HEK293 (cell line): ENCODE measurements at regions not wholly inside any gene's neighbourhood (a gene's known extent, or its start where the extent isn't known, plus 50 kb on each side); places are given as distances from the start of the nearest gene placed in this dataset.

Experiments used
- CTCF ChIA-PET: fragments of 350-600 bp; formaldehyde crosslinking; extraction: SDS; loops from one replicate; lab custom pipeline; 2021; ENCODE audit warnings: antibody characterized with exemption; lab: Yijun Ruan, JAX
- POLR2A ChIA-PET: fragments of 300-600 bp; formaldehyde crosslinking; extraction: SDS; loops from one replicate; lab custom pipeline; 2020; ENCODE audit warnings: antibody characterized with exemption, inconsistent platforms; lab: Yijun Ruan, JAX
- H3K27ac ChIP-seq: fragments of 200-500 bp; sonication (Bioruptor generic); 2 replicates; pipeline ENCODE4 v1.5.1; 2014; ENCODE audit warnings: low read depth, low read length, control low read depth, inconsistent platforms; ENCODE audit errors: extremely low read depth
- H3K36me3 ChIP-seq, 2 experiments: fragments of 200-500 bp in 1 of 2; sonication (Bioruptor generic) in 1 of 2; 1 replicate in 1 of 2; 2 replicates in 1 of 2; pipeline ENCODE4 v1.5.1; 2014 to 2017; ENCODE audit warnings: inconsistent platforms in 2 of 2, low read length in 2 of 2; ENCODE audit not compliant: control insufficient read depth in 2 of 2, insufficient read depth in 1 of 2
- H3K4me1 ChIP-seq: fragments of 200-500 bp; sonication (Bioruptor generic); 2 replicates; pipeline ENCODE4 v1.5.1; 2014; ENCODE audit warnings: mild to moderate bottlenecking, low read length, inconsistent platforms; ENCODE audit not compliant: control insufficient read depth, insufficient read depth
- H3K4me3 ChIP-seq: 2 replicates; pipeline ENCODE4 v1.5.1; 2011; ENCODE audit warnings: low read depth, mild to moderate bottlenecking, control low read depth, low read length, moderate library complexity
- H3K9me3 ChIP-seq: fragments of 200-500 bp; sonication (Bioruptor generic); 2 replicates; pipeline ENCODE4 v1.5.1; 2014; ENCODE audit warnings: low read depth, low read length, inconsistent platforms; ENCODE audit not compliant: control insufficient read depth, insufficient read depth
- EGR2 ChIP-seq: fragments of 450-650 bp; formaldehyde crosslinking; IDR thresholded peaks from 2 replicates; pipeline ENCODE4 v1.5.1; 2016; ENCODE audit warnings: low read depth, missing biosample characterization, missing genetic modification characterization
- FEZF1 ChIP-seq: fragments of 450-650 bp; formaldehyde crosslinking; IDR thresholded peaks from 2 replicates; pipeline ENCODE4 v1.5.1; 2016; ENCODE audit warnings: missing biosample characterization, missing genetic modification characterization
- GFI1B ChIP-seq: fragments of 450-650 bp; formaldehyde crosslinking; IDR thresholded peaks from 2 replicates; pipeline ENCODE4 v1.5.1; 2016; ENCODE audit warnings: missing biosample characterization, missing genetic modification characterization
- GLIS1 ChIP-seq: fragments of 450-650 bp; formaldehyde crosslinking; IDR thresholded peaks from 2 replicates; pipeline ENCODE4 v1.5.1; 2016; ENCODE audit warnings: missing biosample characterization, missing genetic modification characterization
- KLF8 ChIP-seq: fragments of 450-650 bp; formaldehyde crosslinking; IDR thresholded peaks from 2 replicates; pipeline ENCODE4 v1.5.1; 2016; ENCODE audit warnings: missing biosample characterization, missing genetic modification characterization
- OSR2 ChIP-seq: fragments of 450-650 bp; formaldehyde crosslinking; IDR thresholded peaks from 2 replicates; pipeline ENCODE4 v1.5.1; 2016; ENCODE audit warnings: missing biosample characterization, missing genetic modification characterization
- RBAK ChIP-seq: fragments of 450-650 bp; formaldehyde crosslinking; IDR thresholded peaks from 2 replicates; pipeline ENCODE4 v1.5.1; 2016; ENCODE audit warnings: missing biosample characterization, missing genetic modification characterization
- SALL2 ChIP-seq: fragments of 450-650 bp; formaldehyde crosslinking; IDR thresholded peaks from 2 replicates; pipeline ENCODE4 v1.5.0; 2017; ENCODE audit warnings: missing biosample characterization, mild to moderate bottlenecking, missing genetic modification characterization, borderline replicate concordance
- SP3 ChIP-seq: fragments of 450-650 bp; formaldehyde crosslinking; IDR thresholded peaks from 2 replicates; pipeline ENCODE4 v1.5.1; 2016; ENCODE audit warnings: missing biosample characterization, missing genetic modification characterization
- ZBTB17 ChIP-seq: fragments of 450-650 bp; formaldehyde crosslinking; IDR thresholded peaks from 2 replicates; pipeline ENCODE4 v1.5.1; 2016; ENCODE audit warnings: missing biosample characterization, missing genetic modification characterization
- ZBTB7A ChIP-seq: fragments of 450-650 bp; formaldehyde crosslinking; IDR thresholded peaks from 2 replicates; pipeline ENCODE4 v1.5.1; 2016; ENCODE audit warnings: low read depth, missing biosample characterization, missing genetic modification characterization
- ZBTB8A ChIP-seq: fragments of 450-650 bp; formaldehyde crosslinking; IDR thresholded peaks from 2 replicates; pipeline ENCODE4 v1.5.1; 2016; ENCODE audit warnings: missing biosample characterization, missing genetic modification characterization
- ZIC2 ChIP-seq: fragments of 450-650 bp; formaldehyde crosslinking; IDR thresholded peaks from 2 replicates; pipeline ENCODE4 v1.5.1; 2016; ENCODE audit warnings: missing biosample characterization, missing genetic modification characterization
- ZNF10 ChIP-seq: fragments of 450-650 bp; formaldehyde crosslinking; IDR thresholded peaks from 2 replicates; pipeline ENCODE4 v1.5.1; 2017; ENCODE audit warnings: missing biosample characterization, missing genetic modification characterization
- ZNF211 ChIP-seq: fragments of 450-650 bp; formaldehyde crosslinking; IDR thresholded peaks from 2 replicates; pipeline ENCODE4 v1.5.1; 2016; ENCODE audit warnings: low read depth, missing biosample characterization, missing genetic modification characterization
- ZNF302 ChIP-seq: fragments of 450-650 bp; formaldehyde crosslinking; IDR thresholded peaks from 2 replicates; pipeline ENCODE4 v1.5.1; 2016; ENCODE audit warnings: missing biosample characterization, missing genetic modification characterization, low read depth
- ZNF391 ChIP-seq: fragments of 450-650 bp; formaldehyde crosslinking; IDR thresholded peaks from 2 replicates; pipeline ENCODE4 v1.5.1; 2016; ENCODE audit warnings: low read depth, missing biosample characterization, missing genetic modification characterization, borderline replicate concordance
- ZNF514 ChIP-seq: fragments of 450-650 bp; formaldehyde crosslinking; IDR thresholded peaks from 2 replicates; pipeline ENCODE4 v1.5.1; 2016; ENCODE audit warnings: missing biosample characterization, missing genetic modification characterization
- ZNF521 ChIP-seq: fragments of 450-650 bp; formaldehyde crosslinking; IDR thresholded peaks from 2 replicates; pipeline ENCODE4 v1.5.1; 2017; ENCODE audit warnings: missing biosample characterization, mild to moderate bottlenecking, missing genetic modification characterization
- ZNF624 ChIP-seq: fragments of 450-650 bp; formaldehyde crosslinking; IDR thresholded peaks from 2 replicates; pipeline ENCODE4 v1.5.1; 2017; ENCODE audit warnings: missing biosample characterization, missing genetic modification characterization
- ZNF658 ChIP-seq: fragments of 450-650 bp; formaldehyde crosslinking; IDR thresholded peaks from 2 replicates; pipeline ENCODE4; 2016; ENCODE audit warnings: missing biosample characterization, missing genetic modification characterization
- ZNF707 ChIP-seq: fragments of 450-650 bp; formaldehyde crosslinking; IDR thresholded peaks from 2 replicates; pipeline ENCODE4 v1.5.1; 2016; ENCODE audit warnings: missing biosample characterization, missing genetic modification characterization
- ZNF837 ChIP-seq: fragments of 450-650 bp; formaldehyde crosslinking; IDR thresholded peaks from 2 replicates; pipeline ENCODE4 v1.5.1; 2016; ENCODE audit warnings: missing biosample characterization, missing genetic modification characterization
- TF ChIP-seq, protein P1 (sequence below): fragments of 450-650 bp; formaldehyde crosslinking; IDR thresholded peaks from 2 replicates; pipeline ENCODE4 v1.5.1; 2016; ENCODE audit warnings: missing biosample characterization, missing genetic modification characterization
- TF ChIP-seq, protein P2 (sequence below): fragments of 450-650 bp; formaldehyde crosslinking; IDR thresholded peaks from 2 replicates; pipeline ENCODE4 v1.5.1; 2017; ENCODE audit warnings: missing biosample characterization, missing genetic modification characterization

DNA sequence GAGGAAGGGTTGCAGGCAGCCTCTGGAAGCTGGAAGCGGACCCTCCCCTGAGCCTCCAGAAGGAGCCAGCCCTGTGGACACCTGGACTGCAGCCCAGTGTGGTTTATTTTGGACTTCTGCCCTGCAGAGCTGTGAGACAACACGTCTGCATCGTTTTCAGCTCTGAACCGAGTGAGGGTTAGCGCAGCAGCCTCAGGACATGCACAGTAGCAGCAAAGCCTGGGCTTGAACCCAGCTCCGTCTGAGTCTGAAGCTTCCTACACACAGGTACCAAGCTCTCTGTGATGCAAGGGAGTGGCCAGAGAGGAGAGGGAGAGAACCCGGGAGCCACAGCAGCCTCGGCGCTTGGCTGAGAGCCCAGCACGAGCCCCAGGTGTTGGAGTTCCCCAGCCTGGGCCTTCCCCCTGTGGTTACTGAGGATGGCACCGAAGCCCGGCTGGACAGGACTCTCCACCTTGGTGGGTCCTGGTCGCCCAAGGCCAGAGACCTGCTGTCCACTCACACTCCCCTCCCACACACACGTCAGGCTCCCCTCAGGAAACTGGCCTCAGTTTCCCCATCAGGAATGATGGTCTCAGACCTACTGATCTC lies 128.2 kb downstream of the OLFM1 start:
- Histone ChIP-seq H3K27ac (no peak overlapping the region), H3K4me1 (0 out of 2 replicates have a peak, but pooled peaks cover 5% of the 10 kb centered on the region), H3K9me3 (no peaks in the 10 kb centered on the region), H3K36me3 (no peaks in the 10 kb centered on the region), H3K4me3 (no peak overlapping the region)
- CTCF ChIA-PET = no interaction called here
- TF ChIP-seq ZIC2 (tag by site-specific recombination) = peak; percentile 28; the same call in 1 of the 2 replicates
- no peak for TF ChIP-seq KLF8
- 0 out of 2 replicates have a peak, but pooled peaks have one; percentile 47 for TF ChIP-seq ZNF10 (tag by site-specific recombination)
- TF ChIP-seq OSR2 (tag by site-specific recombination) = peak; percentile 77
- peak; percentile 41; the same call in 1 of the 2 replicates for TF ChIP-seq GLIS1
- TF ChIP-seq SALL2 (tag by site-specific recombination) = no peak
- TF ChIP-seq ZBTB8A (tag by site-specific recombination) = 0 out of 2 replicates have a peak, but pooled peaks have one; percentile 21
- POLR2A ChIA-PET = no interaction called here

DNA sequence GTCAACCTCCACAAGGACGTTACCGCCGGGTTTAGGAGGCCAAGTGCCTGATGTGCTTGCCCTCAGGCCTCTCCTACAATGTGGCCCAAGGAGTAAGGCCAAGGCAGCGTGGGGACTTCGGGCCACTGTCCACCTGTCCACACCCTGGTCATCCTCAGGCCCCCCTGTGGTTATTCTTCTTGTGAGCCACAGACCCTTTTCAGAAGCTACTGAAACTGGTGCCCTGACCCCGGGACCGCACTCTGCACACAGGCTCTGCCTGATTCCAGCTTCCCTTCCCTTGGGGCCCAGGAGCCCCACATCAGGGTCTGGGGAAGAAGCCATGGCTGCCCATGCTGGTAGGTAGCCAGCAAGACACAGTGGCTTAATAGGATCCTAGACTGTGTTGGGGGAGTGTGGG lies 128.8 kb downstream of the OLFM1 start:
- no peaks in the 10 kb centered on the region for H3K36me3 ChIP-seq
- no peaks in the 10 kb centered on the region for H3K9me3 ChIP-seq
- ChIA-PET CTCF (no interaction called here), POLR2A (no interaction called here)
- no peak overlapping the region for H3K4me3 ChIP-seq
- no peak overlapping the region for H3K27ac ChIP-seq
- TF ChIP-seq, protein P1, sequence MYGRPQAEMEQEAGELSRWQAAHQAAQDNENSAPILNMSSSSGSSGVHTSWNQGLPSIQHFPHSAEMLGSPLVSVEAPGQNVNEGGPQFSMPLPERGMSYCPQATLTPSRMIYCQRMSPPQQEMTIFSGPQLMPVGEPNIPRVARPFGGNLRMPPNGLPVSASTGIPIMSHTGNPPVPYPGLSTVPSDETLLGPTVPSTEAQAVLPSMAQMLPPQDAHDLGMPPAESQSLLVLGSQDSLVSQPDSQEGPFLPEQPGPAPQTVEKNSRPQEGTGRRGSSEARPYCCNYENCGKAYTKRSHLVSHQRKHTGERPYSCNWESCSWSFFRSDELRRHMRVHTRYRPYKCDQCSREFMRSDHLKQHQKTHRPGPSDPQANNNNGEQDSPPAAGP = no peak
- TF ChIP-seq SP3 (no peak), ZNF211 (tag by site-specific recombination) (no peak), ZBTB8A (tag by site-specific recombination) (no peak), ZNF658 (tag by site-specific recombination) (no peak), ZNF391 (tag by site-specific recombination) (no peak), ZNF624 (no peak)
- TF ChIP-seq, all 188 proteins: peak for 0
- 0 out of 2 replicates have a peak, but pooled peaks cover 5% of the 10 kb centered on the region for H3K4me1 ChIP-seq

DNA sequence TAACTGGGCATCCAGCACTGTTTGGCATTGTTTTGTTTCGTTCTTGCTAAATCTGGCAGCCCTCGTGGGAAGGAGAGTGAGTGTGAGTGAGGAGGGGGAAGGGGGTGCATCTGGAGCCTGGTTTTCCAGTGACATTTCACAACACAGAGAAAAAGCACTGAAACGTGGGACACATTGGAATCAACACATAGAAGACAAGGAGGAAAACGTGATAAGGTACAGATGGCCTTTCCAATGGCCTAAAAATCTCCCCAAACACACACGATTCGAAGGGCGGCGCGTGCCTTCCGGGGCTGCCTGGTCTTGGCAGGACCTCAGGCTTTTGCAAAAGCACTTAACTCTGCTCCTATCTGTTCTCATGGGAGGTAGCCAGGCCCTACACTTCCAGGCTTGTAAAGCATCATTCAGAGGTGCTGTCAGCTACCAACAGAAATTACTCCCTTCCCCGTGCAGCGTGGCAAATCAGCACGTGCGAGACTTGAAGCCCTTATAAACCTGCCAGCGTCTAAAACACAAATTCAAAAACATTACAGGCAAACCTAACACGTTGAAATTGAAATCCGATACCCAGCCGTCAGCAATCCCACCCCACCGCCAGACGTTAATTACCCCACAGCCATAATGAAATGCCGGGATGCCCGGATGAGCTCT lies 129.4 kb downstream of the OLFM1 start:
- H3K4me3 ChIP-seq = no peak overlapping the region
- ChIA-PET POLR2A (no interaction called here), CTCF (no interaction called here)
- no peaks in the 10 kb centered on the region for H3K9me3 ChIP-seq
- 0 out of 2 replicates have a peak, but pooled peaks cover 5% of the 10 kb centered on the region for H3K4me1 ChIP-seq
- no peak overlapping the region for H3K27ac ChIP-seq
- no peaks in the 10 kb centered on the region for H3K36me3 ChIP-seq
- TF ChIP-seq ZBTB17 (peak; percentile 39; the same call in 1 of the 2 replicates), GFI1B (tag by site-specific recombination) (no peak), ZBTB7A (tag by site-specific recombination) (no peak), EGR2 (tag by site-specific recombination) (no peak), RBAK (tag by site-specific recombination) (no peak), ZNF302 (tag by site-specific recombination) (no peak), FEZF1 (tag by site-specific recombination) (no peak), GLIS1 (peak; percentile 72), ZNF521 (no peak), ZNF837 (tag by site-specific recombination) (no peak), ZNF514 (tag by site-specific recombination) (no peak), ZNF707 (tag by site-specific recombination) (no peak)
- TF ChIP-seq, protein P2, sequence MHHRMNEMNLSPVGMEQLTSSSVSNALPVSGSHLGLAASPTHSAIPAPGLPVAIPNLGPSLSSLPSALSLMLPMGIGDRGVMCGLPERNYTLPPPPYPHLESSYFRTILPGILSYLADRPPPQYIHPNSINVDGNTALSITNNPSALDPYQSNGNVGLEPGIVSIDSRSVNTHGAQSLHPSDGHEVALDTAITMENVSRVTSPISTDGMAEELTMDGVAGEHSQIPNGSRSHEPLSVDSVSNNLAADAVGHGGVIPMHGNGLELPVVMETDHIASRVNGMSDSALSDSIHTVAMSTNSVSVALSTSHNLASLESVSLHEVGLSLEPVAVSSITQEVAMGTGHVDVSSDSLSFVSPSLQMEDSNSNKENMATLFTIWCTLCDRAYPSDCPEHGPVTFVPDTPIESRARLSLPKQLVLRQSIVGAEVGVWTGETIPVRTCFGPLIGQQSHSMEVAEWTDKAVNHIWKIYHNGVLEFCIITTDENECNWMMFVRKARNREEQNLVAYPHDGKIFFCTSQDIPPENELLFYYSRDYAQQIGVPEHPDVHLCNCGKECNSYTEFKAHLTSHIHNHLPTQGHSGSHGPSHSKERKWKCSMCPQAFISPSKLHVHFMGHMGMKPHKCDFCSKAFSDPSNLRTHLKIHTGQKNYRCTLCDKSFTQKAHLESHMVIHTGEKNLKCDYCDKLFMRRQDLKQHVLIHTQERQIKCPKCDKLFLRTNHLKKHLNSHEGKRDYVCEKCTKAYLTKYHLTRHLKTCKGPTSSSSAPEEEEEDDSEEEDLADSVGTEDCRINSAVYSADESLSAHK (tag by site-specific recombination) = 0 out of 2 replicates have a peak, but pooled peaks have one; percentile 19
- TF ChIP-seq, protein P1 = peak; percentile 56; the same call in 1 of the 2 replicates
